ENCODE measurements at regions not wholly inside any gene's neighbourhood (a gene's known extent, or its start where the extent isn't known, plus 50 kb on each side); places are given as distances from the start of the nearest gene placed in this dataset.

DNA sequence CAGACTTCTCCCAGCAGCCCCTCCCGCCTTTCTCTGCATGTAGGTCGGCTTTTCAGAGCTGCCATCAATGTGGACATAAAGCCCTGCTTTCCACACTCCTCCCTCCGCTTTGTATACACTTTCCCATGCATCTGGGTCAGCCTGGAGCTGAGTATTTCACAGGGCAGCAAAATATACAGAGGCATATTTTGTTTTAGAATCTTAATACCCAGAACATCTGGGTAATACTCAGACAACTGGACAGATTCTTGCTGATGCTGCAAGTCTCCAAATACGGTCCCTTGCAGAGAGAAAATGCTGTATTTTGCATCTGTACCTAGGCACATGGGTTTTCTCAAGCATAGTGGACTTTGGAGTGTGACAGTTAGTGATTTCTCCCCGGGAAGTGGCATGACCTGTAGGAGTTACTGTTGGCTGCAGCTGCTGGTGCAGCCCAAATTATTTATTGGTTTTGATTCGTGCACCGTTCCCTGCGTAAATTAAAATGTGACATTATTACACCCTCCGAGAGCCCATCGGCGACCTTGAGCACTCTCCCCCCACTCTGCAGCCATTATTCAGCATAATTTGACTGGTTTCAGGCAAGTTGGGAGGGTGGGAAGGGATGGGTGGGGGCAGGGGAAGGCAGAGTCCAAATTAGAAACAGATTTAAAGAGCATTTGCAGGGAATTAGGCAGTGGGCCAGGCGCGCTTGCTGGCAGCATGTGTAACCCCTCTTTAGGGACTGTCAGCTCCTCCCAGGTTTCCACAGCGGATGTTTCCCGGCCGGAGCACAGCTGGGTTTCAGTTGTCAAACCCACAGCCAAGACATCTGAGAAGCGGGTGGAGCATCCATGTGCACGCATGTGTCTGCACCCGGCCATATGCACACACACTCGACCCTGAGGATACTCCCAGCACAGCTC is 100.8 kb downstream of the CPN2 start:
- TF ChIP-seq GATA2 (IDR thresholded peaks at IDR 0.05; ENCODE audit: low read depth, low read length) (no peak), GATA3 (IDR thresholded peaks at IDR 0.05; ENCODE audit: low read depth, low read length) (no peak)

GRCh38 chr3:194251007-194251406 is 100.1 kb downstream of the CPN2 start:
- TF ChIP-seq GATA2 (IDR thresholded peaks at IDR 0.05; ENCODE audit: low read depth, low read length) (no peak), GATA3 (IDR thresholded peaks at IDR 0.05; ENCODE audit: low read depth, low read length) (no peak)

DNA sequence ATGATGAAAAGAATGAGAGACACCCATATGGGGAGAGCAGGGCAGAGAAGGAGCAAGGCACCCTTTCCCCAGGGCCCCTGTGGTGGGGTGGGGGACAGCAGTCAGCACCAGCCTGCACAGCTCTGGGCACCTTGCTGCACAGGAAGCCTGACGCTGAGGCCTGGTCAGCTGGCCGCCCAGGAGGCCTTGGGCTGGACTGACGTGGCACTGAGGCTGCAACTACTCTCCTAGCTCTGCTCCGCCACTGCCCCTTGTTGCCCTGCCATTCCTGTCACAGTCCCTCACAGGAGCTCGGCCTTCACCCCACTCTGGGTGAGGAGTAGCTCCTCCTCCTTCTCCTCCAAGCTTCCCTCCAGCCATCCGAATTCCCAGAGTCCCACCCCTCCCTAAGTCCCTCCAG is 99.7 kb downstream of the CPN2 start:
- TF ChIP-seq GATA3 (IDR thresholded peaks at IDR 0.05; ENCODE audit: low read depth, low read length) (no peak), GATA2 (IDR thresholded peaks at IDR 0.05; ENCODE audit: low read depth, low read length) (no peak)

DNA sequence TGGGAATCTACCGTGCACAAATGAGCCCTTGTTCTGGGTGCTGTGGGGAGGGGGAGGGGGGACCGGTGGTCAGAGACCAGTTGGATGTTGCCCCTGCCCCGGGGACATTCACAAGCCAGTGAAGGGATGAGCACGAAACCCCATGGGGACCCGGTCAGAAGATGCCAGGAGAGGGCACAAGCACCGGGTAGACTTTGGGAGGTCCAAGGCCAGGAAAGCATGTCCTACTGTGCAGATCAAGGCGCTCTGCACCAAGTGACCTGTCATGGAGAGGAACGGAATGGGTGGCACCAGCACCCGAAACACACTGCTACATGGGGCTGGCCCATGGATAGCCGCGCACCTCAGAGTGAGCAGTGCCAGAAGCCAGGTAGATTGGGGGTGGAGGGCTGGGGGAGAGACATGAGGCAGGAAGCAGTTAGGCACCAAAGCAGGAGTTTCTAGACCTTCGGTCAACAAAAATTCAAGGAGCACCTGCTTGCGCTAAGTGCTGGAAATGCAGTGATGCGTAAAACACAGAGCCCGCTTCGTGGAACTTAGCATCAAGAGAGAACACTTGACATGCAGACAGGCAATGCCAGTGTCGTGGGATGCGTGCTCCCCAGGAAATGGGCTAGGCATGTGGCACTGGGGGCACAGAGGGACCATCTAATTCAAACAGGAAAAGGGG is 99.1 kb downstream of the CPN2 start:
- no peak for TF ChIP-seq GATA2 (IDR thresholded peaks at IDR 0.05; ENCODE audit: low read depth, low read length)
- no peak for TF ChIP-seq GATA3 (IDR thresholded peaks at IDR 0.05; ENCODE audit: low read depth, low read length)

GRCh38 chr3:194253270-194253669 is 97.9 kb downstream of the CPN2 start:
- TF ChIP-seq GATA3 (IDR thresholded peaks at IDR 0.05; ENCODE audit: low read depth, low read length): no peak
- no peak for TF ChIP-seq GATA2 (IDR thresholded peaks at IDR 0.05; ENCODE audit: low read depth, low read length)

DNA sequence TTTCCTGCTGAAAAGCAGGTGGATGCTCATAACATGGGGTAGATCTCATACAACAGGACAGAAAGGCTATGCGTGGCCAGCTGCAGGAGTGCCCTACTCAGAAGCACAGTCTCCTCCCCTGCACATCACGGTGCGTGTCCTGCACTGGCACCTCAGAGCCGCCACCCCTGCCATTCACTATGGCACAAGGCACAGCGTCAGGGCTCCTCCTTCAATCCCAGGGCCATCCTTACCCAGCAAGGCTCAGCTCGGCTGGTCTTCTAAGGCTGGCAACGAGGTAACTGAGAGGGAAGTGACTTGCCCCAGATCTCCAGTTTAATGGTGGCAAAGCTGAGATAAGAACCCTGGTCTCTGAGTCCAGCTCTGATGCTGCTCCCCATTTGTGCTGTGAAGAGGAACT is 97.1 kb downstream of the CPN2 start:
- no peak for TF ChIP-seq GATA2 (IDR thresholded peaks at IDR 0.05; ENCODE audit: low read depth, low read length)
- TF ChIP-seq GATA3 (IDR thresholded peaks at IDR 0.05; ENCODE audit: low read depth, low read length): no peak

DNA sequence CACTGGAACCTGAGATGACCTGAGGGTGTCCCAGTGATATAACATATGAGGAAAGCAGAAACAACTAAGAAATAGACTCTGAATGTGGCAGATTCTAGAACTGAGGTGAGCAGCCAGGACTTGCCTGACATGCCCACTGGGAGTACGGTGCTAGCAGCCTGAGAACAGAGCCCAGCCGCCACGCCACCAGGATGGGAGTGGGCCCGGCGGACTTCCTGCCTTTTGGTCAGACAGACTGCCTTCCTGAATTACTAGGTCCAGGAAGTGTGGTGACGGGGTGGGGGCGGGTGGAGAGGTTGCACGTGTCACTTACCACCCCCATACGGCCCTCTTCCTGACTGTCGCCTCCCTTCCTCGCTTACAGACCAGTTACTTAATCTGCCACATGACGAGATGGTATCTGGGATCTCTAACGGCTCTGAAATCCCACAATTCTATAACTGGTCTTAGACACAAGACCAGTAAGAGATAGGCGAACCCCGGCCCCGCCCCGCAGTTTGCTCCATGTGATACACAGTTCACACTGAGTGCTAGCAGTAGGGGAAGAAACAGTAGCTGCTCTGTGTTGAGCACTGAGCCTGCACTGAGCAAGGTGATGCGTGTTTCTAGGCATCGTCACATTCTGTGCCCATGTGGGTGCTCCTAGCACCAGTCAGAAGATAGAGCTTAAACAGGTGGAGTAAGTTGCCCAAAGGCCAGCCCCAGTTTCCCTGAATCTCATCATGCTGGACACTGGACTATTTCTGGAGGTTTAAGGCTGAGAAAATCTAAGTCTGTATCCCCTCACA is 95.7 kb downstream of the CPN2 start:
- TF ChIP-seq GATA2 (IDR thresholded peaks at IDR 0.05; ENCODE audit: low read depth, low read length) (no peak; the same call in 1 of the 2 replicates), GATA3 (IDR thresholded peaks at IDR 0.05; ENCODE audit: low read depth, low read length) (no peak)

DNA sequence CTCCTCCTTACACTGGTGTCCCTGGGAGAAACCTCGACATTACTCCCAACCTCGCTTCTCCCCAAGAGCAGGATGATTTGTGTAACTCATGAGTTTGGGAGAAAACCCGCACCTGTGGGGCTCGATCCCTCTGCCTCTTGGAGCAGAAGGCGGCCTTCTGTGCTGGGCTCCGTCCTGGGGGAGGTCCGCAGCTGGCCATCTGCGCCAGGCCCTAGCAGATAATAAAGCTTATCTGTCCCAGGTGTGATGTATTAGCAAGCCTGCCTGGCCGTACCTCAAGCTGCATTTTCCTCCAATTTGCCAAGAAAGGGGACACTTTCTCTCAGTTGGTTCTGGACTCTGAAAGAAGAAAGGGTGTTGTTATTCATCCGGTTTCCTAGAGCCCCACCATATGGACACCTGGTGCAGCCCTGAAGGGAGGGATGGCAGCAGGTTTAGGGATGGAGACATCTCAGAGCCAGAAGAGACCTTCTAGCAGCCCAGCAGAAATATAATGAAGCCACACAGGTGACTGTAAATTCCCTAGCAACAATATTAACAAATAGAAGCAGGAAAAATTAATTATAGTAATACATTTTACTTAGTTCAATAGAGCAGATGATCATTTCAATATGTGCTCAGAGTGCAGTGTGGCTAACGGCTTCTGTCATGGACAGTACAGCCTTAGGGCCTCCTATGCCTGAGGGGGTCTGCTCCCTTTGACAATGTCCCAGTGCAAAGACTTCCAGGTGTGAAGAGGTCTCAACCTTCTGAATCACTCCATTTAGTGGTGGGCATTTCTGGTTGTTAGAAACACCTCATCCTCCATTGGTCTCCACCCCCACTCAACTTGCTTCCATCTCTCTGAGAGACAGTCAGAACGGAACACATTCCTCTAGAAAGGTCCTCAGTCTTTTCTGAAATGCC is 94.8 kb downstream of the CPN2 start:
- TF ChIP-seq GATA2 (IDR thresholded peaks at IDR 0.05; ENCODE audit: low read depth, low read length) (0 out of 2 replicates have a peak, but pooled peaks have one; percentile 27), GATA3 (IDR thresholded peaks at IDR 0.05; ENCODE audit: low read depth, low read length) (no peak)

- no peak for TF ChIP-seq GATA3 (IDR thresholded peaks at IDR 0.05; ENCODE audit: low read depth, low read length)
- TF ChIP-seq GATA2 (IDR thresholded peaks at IDR 0.05; ENCODE audit: low read depth, low read length): no peak
Observed at GRCh38 chr3:194257151-194257621, 93.9 kb downstream of the CPN2 start.

- TF ChIP-seq GATA3 (IDR thresholded peaks at IDR 0.05; ENCODE audit: low read depth, low read length) (no peak), GATA2 (IDR thresholded peaks at IDR 0.05; ENCODE audit: low read depth, low read length) (no peak)
Observed at GRCh38 chr3:194257916-194258668, 93.0 kb downstream of the CPN2 start.

- no peak for TF ChIP-seq GATA2 (IDR thresholded peaks at IDR 0.05; ENCODE audit: low read depth, low read length)
- TF ChIP-seq GATA3 (IDR thresholded peaks at IDR 0.05; ENCODE audit: low read depth, low read length): no peak
Observed at GRCh38 chr3:194259982-194260766, 91.0 kb downstream of the CPN2 start.

DNA sequence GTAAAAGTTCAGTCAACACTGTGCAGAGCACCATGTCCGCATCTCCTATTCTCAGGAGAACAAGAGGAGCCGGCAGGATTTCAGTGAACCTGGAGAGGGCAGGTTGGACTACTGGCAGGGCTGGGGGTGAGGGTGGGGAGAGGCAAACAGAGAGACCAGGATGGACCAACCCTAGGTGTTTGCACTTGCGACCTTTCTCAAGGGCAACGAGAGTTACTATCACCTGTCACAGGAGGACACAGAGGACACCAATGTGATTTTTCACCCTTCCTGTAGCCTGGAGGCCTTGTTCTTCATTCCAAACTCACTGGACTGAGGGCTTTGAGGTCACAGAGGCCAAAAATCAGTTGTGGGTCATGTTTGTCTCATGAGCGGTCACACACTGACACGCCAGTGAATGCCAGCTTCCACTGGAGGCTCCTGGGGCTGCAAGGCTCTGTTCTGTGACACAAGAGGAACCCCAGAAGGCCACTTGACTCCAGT is 89.5 kb downstream of the CPN2 start:
- no peak for TF ChIP-seq GATA2 (IDR thresholded peaks at IDR 0.05; ENCODE audit: low read depth, low read length)
- TF ChIP-seq GATA3 (IDR thresholded peaks at IDR 0.05; ENCODE audit: low read depth, low read length): no peak

All from SH-SY5Y (cell line).